HG03457 (cell line): ENCODE measurements at regions not wholly inside any gene's neighbourhood (a gene's known extent, or its start where the extent isn't known, plus 50 kb on each side); places are given as distances from the start of the nearest gene placed in this dataset.

ENCODE experiments used
- ATAC-seq: cut with Tn5 transposase; IDR thresholded peaks from one replicate; pipeline ENCODE4 v1.9.1; 2021; ENCODE audit warnings: moderate number of reproducible peaks; ENCODE audit not compliant: unreplicated experiment

DNA sequence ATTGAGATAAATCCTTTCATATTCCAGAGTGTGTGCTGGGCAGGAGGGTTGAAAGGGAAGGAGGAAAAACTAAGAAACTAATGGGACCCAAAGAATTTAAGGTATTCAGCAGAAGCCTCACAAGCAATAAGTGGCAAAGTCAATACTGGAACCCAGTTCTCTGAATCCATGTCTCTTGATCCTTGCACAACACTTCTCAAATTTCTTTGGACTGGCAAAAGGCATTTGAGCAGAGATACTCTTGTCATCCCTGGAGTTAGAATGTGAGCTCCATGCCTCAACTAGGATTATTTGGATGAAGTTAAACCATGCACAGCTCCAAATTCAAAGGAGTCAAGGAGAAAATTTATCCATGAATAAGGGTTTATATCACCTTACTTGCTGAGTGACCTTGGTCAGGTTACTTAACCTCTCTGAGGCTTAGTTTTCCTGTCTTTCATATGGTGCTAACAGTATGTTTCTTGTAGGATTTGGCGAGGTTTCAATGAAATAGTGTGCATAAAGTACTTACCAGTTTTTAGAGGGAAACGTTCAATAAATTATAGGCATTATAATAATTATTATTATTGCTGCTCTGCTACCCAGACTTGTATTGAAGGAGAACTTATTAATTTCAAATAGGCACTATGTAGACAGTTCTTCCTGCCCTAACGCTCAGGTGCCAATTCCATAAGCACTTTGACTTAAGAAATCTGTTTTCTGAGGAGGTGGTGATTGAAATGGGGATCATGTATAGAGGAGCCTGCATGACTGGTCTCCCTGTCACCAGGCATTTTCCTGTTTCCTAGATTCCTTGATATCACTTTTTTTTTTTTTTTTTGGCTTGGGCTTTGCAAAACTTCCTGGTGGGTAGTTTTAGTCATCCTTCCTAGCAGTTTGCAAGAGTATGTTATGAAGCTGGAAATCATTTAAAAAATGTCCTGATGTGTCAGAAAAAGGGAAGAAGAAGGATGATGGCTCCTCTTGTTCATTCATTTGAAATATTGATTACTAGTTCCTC, 125.0 kb upstream of the JUN start:
- ATAC-seq, result no peak

DNA sequence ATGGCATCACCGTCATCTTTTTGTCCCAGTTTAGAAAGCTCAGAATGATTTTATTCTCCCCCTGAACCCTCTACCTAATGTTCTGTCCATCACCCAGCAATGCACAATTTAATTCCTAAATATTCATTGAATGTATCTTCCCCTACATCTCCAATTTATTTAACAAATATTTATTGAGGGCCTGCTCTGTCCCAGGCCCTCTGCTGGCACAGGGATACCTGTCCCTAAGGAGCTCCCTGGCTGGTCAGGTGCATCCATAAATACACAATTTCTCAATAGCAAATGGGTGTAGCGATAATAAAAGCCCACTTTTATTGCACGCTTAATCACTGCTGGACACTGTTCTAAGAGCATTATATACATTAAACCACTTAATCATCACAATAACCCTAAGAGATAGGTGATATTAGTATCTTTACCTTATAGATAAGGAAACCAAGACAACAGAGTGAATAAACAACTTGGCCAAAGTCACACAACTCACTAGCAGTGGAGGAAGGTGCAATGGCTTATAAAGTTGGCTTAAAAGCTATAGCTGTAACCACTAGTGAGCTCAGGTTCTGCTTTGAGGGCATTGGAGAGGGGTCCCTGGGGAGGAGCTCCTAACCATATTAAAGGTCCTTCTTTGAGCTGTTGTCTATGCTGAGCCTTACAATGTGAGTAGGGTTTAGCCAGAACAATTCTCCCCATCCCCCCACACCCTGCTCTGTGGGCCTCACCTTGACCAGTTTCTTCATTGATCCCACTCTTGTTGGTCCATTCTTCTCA, 126.3 kb upstream of the JUN start:
- no peak for ATAC-seq

DNA sequence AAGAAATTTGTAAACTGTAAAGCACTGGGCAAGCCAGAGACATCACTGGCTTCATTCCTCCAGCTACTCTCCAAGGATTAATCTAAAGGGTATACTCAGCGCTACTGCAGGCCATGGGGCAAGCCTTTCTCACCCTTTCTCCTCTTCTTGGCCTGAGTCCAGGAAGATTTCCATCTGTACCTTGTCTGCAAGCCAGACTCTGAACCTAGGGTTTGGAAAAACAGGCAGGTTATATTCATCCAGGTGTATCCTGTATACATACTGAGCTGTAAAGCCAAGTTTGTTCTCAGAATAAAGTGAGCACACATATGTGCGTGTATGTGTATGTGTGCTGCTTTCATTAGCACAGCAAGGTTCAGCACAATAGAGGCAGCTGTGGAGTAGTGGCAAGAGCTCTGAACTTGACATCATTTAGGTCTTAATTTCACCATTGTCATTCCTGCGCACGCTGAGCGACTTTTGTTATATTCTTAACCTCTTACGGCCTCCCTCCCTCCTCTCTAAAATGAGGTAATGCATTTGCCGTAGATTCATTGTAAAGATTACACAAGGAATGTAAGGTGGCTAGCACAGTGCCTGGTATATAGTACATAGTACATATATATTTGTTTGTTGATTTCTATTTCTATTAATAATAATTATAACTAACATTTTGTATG, 128.1 kb upstream of the JUN start:
- ATAC-seq, result no peak

DNA sequence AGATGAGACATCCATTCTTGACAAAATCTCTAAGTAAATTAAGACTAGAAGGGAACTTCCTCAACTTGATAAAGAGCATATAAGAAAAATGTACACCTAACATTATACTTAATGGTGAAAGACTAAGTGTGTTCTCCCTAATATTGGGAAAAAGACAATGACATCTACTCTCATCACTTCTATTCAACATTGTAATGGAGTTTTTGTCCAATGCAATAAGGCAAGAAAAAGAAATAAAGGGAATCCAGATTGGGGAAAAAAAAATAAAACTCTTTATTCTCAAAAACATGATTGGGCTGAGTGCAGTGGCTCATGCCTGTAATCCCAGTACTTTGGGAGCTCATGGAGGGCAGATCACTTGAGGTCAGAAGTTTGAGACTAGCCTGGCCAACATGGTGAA, 131.1 kb upstream of the JUN start:
- ATAC-seq, result no peak

DNA sequence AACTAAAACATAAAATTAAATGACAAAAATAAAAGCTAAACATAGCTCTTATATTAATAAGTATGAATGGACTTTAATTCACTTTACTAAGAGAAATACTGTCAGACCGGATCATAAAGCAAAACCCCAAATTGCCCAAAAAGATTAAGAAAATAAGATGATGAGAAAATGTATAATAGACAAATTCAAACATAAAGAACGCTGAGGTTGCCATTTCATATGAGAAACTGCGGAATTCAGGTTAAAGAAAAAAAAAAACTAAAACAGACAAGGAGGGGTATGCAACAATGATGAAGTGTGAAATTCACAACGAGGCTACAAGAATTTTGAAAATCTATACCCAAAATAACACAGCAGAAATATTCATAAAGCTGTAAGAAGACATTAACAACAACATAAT, 133.6 kb upstream of the JUN start:
- ATAC-seq, result no peak

DNA sequence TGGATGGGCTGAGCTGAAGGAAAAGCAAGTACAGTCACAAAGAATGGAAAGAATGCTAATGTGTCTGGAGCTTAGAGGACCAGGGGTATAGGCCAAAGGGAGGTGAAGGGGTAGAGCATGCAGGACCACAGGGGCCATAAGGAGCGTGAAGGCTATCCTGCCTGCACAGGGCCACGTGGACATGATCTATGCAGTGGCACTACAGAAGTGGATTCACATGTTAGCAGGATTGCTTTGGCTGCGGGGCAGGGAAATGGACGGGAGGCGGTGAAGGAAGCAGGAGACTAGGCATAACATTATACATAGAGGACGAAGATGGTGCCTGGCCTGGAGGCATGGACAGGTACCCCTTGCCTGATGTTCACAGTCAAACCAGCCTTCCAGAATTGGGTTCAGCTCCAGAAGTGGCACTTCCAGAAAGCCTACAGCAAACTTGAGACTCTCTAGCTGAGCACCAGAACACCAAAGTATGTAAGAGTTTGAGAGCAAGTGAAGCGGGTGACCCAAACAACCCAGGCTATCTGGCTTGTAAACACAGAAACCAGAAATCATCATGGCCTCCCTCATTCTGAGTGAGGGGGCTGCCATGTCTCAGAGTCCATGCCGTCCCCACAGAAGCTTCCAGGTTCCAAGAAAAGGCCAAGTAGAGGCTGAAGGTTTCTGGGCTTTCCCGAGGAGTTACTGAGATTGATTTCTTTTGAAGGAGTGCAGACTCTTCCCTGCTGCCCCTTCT, 135.5 kb upstream of the JUN start:
- no peak for ATAC-seq

DNA sequence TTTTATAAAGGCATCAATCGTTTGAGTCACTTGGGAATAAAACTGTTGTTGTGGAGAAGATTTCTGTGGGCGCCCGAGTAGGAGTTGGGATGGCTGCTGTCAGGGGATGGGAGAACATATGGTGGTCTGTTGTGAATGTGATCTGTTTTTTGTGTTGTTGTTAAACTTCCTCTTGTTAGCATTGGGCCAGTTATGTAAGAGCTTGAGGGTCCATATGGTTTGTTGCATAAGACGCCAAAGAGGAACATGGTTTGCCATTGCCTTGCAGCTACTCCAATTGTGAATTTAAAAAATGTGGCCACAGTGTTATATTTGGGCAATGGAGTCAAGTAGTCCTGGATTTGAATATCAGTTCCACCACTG, 136.1 kb upstream of the JUN start:
- ATAC-seq, result no peak

DNA sequence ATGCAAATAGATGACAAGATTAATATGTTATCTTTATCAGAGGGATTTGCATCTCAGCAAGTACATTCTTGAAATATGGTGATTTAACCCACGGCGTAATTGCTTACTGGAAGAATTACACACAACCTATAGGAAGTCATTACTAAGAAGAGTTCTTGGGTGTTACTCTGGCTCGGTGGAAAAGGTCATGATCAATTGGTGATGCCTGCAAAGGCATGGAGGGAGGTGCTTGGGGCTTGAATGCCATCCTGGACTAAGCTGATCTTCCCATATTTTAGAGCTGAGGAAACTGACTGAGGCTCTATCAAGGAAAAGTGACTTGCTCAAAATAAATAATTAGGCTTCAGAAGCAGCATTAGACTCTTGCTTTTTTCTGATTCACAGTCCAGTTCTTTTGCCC, 137.5 kb upstream of the JUN start:
- no peak for ATAC-seq

DNA sequence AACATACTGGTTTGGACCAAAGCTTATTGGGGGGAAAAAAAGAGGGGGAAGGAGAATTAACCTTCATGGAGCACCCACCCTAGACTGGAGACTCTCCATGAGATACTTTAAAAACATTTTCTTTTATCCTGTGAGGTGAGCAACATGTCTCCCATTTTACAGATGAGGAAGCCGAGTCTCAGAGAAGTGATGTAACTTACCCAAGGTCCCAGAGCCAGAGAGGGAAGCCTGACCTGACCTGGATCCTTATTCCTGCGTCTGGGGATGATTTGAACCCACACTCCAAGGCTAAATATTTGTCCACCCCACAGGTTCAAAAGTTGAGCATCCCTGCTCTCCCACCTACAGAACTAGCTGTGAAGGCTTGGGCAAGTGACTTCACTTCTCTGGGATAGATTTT, 137.9 kb upstream of the JUN start:
- no peak for ATAC-seq

DNA sequence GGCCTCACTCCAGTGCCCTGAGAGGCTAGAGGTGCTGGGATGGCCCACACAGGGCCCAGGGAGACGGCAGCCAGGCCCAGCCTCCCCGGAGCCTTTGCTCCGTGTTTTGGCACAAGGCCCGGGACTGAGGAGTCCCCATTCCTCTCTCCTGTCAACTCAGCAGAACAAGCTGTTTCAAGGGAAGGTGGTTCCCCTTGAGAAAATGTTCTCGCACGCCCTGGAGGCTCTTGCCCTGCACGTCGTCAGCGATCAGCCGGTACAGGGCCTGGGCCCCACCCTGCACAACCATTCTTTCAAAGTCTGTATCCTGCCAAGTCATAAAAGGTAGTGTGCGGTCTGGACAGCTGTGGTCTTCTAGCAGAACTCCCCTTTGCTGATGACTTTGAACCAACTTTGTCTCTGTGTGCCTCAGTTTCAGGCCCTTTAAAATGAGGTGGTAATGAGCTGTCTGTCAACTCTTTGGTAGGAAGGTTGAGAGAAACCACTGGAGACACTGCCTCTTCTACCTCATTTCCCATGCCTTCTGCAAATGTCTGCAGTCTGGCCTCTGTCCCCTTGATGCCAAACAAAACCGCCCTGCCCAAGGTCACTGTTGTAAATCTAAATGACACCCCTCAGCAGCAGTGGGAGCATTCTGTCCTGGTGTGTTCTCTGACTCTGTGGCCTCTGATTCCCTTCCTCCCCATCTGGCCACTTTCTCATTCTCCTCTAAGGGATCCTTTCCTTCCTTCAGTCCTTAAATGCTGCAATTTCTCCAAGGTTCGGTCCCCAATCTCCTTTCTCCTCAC, 138.6 kb upstream of the JUN start:
- peak; percentile 91 for ATAC-seq

DNA sequence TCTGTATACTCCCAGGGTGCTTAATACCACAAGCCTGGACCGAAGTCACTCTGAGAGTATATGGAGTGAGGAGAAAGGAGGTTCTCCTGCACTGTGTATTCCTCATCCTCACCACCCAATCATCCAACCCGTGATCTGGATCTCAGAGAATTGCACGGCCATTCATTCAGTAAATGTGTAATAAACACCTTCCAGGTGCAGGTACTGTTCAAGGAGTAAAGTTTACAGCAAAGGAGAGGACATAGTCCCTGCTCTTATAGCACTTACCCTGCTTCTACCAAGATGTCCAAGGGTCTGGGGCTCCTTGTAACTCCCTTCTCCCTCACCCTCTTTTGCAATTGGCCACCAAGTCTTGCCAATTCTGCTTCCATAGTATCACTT, 139.2 kb upstream of the JUN start:
- ATAC-seq, result no peak

DNA sequence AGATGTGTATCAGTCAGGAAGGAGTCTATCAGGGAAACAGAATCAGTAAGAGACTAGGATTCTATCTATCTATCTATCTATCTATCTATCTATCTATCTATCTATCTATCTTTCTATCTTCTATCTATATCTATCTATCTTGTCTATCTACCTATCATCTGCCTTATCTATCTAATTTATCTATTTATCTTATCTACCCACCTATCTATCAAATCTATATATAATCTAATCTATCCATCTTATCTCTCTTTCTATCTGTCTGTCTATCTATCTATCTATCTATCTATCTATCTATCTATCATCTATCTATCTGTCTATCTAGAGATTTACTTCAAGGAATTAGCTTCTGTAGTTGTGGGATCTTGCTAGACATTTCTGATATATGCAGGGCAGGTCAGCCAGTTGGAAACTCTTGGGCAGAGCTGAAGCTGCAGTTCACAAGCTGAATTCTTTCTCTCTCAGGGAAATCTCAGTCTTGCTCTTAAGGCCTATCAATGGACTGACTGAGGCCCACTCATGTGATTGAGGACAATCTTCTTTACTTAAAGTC, 140.2 kb upstream of the JUN start:
- no peak for ATAC-seq

DNA sequence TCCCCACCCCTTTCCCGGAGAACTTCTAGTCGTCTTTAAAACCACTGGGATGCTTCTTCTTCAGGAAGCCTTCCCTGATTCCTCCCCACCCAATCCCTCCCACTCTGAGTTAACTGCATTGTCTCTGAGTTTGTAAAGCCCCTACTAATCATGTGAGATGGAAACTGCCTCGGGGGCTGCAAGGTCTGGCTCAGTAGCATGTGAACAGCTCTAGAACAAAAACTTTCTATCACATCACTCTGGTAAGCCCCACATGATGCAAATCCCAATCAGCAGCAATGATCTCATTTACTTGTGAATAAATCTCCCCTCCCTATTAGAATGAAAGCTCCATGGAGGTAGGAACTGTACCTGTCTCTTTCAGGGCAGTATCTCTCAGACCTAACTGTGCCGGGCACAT, 141.0 kb upstream of the JUN start:
- ATAC-seq, result no peak

DNA sequence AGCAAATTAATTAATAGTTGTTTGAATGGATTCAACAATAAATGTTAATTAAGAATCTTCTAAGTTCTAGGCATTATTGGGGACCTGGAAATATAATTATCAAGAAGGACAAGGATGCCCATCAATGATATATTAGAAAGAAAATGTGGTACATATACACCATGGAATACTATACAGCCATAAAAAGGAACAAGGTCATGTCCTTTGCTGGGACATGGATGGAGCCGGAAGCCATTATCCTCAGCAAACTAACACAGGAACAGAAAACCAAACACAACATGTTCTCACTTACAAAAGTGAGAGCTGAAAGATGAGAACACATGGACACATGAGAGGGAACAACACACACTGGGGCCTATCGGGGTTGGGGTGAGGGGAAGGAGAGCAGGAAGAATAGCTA, 141.4 kb upstream of the JUN start:
- no peak for ATAC-seq

DNA sequence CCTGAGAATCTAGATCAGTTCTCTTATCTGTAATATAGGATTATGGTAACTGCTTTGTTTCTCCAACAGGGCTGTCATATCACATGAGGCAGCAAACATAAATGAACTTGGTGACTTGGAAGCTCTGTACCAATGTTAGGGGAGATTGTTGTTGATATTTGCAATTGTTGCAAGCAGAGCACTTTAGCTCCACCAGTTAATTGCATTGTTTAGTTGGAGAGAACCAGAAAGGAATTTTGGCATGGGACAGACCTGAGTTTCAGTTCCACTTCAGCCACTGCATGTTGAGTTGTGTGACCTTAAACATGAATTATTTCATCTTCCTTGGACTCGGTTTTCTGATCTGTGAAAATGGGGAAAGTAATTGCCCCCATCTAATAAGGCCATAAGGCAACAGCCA, 142.3 kb upstream of the JUN start:
- no peak for ATAC-seq

DNA sequence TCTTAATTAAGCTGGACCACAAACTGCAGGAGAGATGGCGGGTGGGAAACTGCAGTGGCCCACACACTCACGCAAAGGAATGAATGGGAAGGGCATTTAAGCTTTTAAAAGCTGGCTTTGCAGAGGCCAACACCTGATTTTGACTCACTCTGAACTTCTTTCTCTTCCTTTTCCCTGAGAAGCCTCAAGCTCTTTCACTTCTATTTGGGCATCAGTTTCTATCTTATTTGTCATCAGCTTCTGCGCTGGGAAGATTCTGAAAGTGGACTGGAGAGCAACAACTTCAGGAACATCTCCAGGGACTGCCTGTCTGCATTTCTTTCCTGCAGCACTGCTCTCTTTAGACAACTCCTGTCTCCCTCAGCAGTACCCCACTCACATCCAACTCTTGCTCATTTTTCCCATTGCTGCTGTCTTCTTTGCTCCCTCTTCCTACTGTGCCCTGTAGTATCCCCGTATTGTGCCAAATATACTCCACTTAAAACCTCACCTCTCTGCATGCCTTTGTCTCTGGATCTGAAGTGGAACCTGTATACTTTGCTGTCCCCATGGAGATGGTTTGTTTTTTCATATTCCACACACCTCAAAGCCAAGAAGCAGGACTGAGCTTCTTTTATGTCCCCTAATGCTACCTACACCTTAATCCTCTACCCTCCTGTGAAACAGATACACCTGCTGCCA, 143.3 kb upstream of the JUN start:
- no peak for ATAC-seq

DNA sequence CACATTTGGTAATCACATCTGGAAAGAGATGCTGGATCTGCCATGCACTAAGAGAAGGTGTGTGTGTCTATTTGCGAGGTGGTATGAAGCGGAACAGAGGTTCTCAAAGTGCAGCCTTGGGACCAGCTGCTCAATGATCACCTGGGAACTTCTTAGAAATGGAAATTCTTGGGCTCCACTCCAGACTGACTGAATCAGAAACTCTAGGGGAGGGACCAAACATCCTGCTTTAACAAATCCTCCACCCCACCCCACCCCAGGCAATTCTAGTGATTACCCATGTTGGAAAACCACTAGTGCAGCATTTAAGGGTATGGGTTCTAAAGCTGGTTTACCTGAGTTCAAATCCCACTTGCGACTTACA, 143.9 kb upstream of the JUN start:
- ATAC-seq, result no peak

DNA sequence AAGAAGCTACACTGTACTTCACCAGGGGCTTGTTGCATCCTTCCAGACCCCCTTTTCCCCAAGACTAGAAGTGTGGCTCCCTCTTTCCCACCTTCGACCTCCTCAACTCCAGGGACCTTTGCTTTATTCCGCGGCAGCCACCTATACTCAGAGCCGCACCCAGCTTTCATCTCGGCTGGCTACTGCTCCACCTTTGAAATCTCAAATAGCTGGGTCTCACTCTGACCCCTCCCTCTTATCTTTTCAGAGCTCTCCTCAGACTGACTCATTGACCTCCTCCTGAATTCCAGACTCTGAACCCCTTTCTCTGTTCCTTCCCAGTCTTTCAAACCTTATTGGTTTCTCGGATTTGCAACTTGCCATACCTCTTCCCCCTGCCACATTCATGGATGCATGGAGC, 144.7 kb upstream of the JUN start:
- no peak for ATAC-seq

DNA sequence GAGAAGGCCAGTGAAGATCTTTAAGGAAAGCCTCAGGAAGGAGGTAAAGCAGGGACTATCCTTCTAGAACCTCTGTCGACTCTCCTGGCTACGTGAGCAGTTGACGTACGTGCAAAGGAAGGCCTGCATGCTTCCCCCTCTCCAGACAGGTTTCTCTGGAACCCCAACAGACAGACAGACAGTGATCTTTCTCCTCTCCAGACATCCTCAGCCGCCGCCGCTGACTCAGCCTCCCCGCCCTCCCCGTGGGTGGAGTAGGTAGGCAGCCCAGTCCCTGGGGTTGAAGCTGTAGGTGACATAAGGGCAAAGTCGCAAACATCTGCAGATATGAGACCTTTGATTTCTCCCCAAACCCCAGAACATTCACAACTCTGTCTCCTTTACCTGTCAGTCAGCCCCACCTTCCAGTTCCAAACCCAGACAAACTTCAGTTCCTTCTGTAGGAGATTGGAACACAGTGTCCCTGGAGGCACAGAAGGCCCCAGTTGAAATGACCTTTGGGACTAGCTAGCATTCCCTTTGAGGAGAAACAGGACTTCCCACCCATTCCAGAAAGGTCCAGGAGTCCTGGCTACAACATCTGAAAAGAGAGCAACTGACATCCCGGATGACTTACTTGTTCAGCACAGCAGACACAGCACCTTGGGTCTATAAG, 146.0 kb upstream of the JUN start:
- ATAC-seq, result no peak
